ENCODE measurements at regions not wholly inside any gene's neighbourhood (a gene's known extent, or its start where the extent isn't known, plus 50 kb on each side); places are given as distances from the start of the nearest gene placed in this dataset.

DNA sequence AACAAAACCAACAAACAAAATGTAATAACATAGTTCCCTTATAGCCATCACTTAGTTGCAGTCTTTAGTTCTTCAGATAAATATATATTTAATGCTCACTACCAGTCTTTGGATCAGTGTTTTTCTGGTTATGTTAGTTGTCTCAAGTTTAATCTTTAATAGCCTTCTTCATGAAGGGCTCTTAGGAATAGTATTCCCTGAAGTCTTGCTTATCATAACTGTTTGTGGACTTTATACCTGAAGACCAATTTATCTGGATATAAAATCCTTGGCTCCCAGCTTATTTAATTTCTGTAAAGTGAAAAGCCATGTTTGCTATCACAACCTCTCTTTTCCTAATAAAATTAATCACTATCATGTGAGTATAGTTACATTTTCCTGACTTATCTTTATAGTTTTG is 379.7 kb downstream of the ARL6IP6 start:
- TF ChIP-seq, protein P1, sequence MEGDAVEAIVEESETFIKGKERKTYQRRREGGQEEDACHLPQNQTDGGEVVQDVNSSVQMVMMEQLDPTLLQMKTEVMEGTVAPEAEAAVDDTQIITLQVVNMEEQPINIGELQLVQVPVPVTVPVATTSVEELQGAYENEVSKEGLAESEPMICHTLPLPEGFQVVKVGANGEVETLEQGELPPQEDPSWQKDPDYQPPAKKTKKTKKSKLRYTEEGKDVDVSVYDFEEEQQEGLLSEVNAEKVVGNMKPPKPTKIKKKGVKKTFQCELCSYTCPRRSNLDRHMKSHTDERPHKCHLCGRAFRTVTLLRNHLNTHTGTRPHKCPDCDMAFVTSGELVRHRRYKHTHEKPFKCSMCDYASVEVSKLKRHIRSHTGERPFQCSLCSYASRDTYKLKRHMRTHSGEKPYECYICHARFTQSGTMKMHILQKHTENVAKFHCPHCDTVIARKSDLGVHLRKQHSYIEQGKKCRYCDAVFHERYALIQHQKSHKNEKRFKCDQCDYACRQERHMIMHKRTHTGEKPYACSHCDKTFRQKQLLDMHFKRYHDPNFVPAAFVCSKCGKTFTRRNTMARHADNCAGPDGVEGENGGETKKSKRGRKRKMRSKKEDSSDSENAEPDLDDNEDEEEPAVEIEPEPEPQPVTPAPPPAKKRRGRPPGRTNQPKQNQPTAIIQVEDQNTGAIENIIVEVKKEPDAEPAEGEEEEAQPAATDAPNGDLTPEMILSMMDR (IDR thresholded peaks at IDR 0.05), result no peak
- TF ChIP-seq POLR2A (IDR thresholded peaks at IDR 0.05), result no peak

Data from Peyer's patch (tissue), 4 donors.